Pons (tissue), 1 donor: ENCODE measurements at regions not wholly inside any gene's neighbourhood (a gene's known extent, or its start where the extent isn't known, plus 50 kb on each side); places are given as distances from the start of the nearest gene placed in this dataset.
A peak's percentile ranks its signal among the peaks of the same experiment; 100 is the strongest.

Source experiments
- DNase-seq: peaks from one replicate; pipeline ENCODE4 v3.0.0-alpha.2; 2016; ENCODE audit warnings: low spot score

DNA sequence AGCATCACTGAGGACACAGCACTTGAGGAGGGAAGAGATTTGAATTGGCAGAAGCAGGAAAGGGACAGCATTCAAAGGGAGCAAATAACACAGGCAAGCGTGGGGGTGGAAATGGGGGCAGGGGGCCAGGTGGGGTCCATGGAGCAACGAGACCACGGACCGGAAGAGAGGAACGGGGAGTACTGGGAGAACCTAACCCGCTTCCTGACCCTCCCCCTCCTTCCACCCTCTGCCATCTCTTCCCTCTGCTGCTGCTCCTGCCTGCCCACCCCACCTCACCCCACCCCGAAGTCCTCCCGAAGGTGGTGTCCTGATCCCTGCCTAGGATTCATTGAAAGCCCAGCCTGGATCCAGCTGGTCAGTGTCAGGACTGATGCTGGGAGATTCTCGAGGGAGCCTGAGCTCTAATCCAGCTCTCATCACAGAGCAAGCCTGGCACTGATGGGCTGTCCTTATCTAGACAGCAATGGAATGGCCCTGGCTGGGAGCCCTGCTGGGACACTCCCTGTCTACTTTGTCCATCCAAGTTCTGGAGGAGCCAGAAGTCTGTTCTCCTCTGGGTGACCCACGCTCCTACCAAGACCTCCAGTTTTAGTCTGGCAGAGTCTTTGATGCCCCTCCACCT, 105.0 kb downstream of the TRIM29 start:
- no peak for DNase-seq

DNA sequence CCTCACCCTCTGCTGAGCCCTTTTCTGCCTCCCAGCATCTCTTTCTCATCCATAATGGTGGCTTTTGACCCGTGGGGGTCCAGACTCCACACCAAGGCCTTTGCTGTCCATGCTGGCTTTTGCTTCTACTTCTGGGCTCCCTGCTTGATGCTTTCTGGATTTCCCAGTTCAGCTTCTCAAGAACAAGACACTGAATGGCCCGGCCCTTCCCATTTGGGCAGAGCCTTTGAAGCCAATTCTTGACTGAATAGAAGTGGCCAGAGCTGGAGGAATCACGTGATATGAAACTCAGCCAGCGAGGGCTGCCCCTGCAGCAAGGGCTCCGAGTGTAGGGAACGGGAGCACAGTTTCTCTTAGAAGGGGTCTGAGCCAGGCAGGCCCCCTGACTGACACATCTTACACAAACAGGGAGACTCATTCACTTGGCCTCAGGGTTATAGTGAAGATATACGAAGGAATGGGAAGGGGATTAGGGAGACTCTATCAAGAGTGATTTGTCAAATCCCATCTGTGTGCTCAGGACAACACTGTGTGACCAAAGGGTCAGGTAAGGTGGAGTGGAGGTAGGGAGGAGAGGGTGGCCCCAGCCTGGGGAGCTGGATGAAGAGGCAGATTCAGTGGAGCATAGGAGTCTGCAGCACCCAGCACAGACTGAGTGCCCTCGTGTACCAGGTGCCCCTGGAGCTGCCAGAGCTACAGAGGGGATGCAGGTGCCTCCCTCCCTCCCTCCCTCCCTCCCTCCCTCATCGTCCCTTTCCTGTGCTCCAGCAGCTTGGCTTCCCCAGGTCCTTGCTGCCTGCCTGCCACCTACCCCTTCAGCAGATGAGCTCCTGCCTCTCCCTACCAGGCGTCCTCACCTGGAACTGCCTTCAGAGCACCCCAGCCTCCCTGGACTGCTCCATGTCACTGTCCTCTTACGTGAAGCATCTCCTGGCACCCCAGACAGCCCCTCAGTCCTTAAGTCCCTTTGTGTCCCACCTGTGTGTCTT, 106.0 kb downstream of the TRIM29 start:
- DNase-seq, result peak; percentile 68

- no peak for DNase-seq
Measured at GRCh38 chr11:120031156-120031555, 106.8 kb downstream of the TRIM29 start.

GRCh38 chr11:120030411-120030810, 107.5 kb downstream of the TRIM29 start:
- no peak for DNase-seq

DNA sequence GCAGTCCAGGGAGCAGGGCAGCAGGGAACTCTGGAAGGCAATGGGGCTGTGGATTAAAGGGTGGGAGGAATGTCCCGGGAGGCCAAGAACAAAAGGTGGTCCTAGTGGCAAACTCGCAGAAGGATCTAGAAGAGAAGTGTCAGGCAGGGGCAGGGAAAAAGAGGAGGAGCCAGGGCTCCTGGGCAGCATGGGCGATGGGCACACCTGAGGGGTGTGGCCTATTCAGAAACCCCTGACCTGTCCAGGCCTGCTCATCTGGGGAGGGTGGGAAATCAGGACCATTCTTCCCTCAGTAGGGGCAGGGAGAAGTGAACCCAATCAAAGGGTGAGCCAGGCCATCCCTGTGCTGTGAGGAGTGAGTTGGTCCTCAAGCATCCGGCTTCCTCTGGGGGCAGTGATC, 108.6 kb downstream of the TRIM29 start:
- no peak for DNase-seq

- DNase-seq, result no peak
Measured at GRCh38 chr11:120028897-120029258, 109.0 kb downstream of the TRIM29 start.

GRCh38 chr11:120028181-120028896, 109.6 kb downstream of the TRIM29 start:
- DNase-seq, result no peak

DNA sequence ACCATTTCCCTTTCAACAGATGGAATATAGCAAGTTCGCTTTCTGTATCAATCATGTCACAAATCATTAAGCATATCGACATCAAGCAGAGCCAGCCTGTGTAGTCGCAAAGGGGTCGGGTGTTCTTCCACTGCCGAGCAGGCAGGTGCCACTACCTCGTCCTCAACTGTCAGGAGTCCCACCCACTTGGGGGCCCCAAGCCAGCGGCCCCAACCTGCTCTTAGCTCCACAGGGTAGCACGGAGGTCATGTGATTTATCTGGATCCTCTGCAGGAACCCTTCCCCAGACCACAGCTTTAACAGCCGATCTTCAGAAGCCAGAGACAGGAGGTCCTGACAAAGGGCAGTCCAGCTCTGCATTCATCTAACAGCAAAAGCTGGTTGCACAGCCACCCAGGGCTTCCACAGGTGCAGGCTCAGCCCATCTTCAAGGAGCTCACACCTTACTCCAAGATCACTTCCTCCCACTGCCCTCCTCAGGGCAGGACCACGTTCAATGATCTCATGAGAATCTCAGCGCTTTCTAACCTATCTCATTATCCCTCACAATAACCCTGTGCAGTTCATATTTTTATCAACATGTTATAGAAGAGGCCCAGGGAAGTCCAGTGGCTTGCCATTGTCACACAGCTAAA, 110.2 kb downstream of the TRIM29 start:
- DNase-seq, result no peak

- DNase-seq, result no peak
Measured at GRCh38 chr11:120025606-120026335, 112.1 kb downstream of the TRIM29 start.

- no peak for DNase-seq
Measured at GRCh38 chr11:120024586-120024985, 113.3 kb downstream of the TRIM29 start.

DNA sequence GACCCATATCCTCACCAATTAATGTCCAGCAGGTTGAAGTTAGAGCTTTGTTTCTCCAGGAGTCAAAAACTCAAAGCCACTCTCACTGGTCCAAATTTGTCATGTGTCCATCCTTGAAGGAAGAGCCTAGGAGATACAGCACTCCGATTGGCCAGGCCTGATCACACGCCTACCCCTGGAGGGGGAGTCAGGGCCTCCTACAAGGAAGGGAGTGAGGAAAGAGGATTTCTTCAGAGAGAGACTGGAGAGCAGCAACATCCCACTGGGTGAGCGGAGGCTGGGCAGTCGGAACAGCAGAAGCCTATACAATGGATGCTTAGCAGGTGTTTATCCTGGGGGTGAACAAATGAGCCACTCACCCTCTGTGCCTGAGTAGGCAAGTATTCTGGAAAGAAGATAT, 113.9 kb downstream of the TRIM29 start:
- no peak for DNase-seq

DNA sequence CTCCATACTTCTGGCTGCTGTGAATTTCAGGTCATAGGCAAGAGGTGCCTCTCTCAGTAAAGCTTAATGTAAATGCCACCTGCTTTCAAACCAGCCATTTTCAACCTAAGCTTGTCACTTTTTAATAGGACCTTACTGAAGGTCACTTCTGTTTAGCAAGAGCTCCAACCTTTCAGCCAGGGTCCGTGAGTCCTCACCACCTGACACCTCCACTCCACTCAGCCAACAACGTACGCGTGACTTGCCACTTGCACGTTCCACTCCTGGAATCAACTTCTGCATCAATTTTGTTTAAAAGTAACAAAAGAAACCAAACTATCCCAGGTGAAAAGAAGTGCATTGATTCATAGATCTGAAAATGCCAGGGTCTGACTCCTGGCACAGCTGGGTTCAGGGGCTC, 114.4 kb downstream of the TRIM29 start:
- DNase-seq, result no peak

GRCh38 chr11:120023120-120023519, 114.8 kb downstream of the TRIM29 start:
- no peak for DNase-seq

DNA sequence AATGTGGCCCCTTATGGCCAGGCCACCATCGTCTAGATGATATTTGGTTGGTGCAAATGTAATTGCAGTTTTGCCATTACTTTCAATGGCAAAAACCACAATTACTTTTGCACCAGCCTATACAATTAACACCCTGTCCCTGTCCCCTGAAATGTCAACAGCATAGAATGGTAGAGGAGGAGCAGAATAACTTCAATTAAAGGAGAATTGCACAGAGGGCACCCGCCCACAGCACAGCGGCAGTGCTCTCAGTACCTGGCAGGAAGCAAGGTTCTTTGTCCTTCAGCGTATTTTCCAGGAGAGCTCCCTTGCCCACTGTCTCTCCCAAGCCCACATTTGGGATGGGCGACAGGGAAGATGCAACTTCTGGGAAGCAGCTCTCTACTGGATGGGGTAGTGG, 115.3 kb downstream of the TRIM29 start:
- no peak for DNase-seq

DNA sequence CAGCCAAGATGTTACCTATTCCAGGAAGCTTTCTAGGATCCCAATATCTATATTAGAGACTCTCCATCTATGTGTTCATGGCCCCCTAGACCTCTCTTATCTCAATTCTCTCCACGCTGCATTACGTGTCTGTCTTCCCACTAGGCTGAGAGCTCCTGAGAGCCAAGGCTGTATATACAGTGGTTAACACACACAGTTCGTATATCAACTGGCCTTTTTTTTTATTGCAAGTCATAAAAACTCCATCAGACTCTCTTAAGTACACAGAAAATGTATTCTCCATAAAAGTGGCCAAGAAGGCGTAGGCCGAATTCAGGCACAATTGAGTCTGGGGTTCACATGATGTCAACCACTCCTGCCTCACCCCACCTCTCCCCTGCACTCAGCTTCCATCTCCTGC, 115.9 kb downstream of the TRIM29 start:
- no peak for DNase-seq

- DNase-seq, result no peak
Measured at GRCh38 chr11:120021391-120021953, 116.4 kb downstream of the TRIM29 start.

- DNase-seq, result no peak
Measured at GRCh38 chr11:120020981-120021380, 116.9 kb downstream of the TRIM29 start.

GRCh38 chr11:120020486-120020885, 117.4 kb downstream of the TRIM29 start:
- no peak for DNase-seq

DNA sequence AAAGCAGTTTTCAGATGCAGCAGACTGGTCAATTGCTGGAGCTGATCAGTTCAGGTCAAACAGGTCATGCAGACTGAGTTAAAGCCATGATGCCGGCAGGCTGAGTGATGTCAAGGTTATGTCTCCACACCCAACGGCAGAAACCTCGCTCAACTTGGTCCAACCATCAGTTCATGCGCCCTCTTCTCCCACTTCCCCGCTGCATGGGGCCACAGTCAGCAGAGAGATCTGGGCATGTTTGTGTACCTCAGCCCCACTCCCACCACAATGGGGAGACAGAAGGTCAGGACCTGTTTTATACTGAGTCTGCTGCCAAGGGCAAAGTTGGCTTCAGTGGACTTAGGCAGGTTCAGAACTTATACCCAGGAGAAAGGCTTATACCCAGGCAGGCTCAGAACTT, 118.7 kb downstream of the TRIM29 start:
- no peak for DNase-seq

DNA sequence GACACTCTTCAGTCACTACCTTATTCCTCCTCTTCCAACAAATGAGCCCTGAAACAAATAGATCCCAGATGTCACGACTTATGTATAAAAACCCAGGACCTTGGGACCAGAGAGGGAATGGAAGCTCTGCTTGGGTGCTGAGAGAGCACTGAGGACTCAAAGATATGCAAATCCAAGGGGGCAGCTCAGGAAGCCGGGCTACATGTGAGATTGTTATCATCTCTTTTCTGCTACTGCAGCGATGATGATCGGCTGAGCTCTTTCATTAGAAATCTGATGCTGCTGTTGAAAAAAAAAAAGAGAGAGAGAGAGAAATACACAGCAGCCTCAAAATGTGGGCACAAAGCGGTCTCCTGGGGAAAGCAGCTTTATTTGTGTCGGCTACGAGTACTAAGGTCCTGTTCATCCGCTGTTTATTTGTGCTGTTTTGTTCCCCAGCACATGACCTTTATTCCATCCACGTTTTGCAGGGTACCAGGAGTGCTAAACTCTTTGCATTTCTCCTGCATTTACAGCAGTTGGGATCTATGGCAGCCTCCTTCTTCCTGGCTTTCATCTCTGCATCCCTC, 120.2 kb downstream of the TRIM29 start:
- peak; percentile 47 for DNase-seq
